ENCODE measurements at regions not wholly inside any gene's neighbourhood (a gene's known extent, or its start where the extent isn't known, plus 50 kb on each side); places are given as distances from the start of the nearest gene placed in this dataset.

DNA sequence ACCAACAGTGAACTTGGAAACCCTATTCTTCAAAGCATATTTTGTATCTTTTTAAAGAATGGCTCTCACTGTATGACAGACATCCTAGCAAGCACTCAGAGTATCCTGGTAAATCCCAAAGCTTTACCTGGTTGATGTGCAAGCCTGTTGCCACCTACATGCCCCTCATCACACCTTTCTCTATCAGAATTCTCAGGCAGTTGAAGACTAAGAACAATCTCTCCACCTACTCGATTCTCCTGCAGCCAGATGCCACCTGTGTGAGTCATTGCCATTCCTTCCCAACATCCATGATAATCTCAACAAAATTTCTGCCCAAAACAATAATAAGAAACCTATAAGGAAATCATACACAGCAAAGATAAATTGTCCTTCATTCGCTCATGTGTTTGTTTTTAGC, 659.8 kb downstream of the BCL11A start:
- intact Hi-C loops (cut with DNase I, micrococcal nuclease): no loop called here
- no peaks in the 10 kb centered on the region for H3K9me3 Mint-ChIP-seq

DNA sequence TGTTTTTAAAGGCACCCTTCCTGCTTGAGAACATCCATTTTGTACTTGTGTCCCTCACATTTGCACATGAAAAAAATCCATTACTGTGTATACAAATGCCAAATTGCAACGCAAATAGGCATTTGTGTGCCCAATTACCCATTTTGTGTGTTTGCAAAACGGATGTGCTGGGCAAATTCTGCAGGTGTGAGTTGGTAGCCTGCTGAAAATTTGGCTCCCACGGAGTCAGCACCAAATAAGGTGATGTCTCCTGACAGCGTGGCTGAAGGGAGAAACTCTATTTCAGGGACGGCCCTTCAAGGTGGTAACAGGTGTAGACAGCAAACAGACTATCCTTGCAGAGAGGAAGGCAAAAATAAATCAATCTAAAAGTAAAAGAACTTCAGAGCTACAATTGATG, 661.1 kb downstream of the BCL11A start:
- no peaks in the 10 kb centered on the region for H3K36me3 Mint-ChIP-seq (ENCODE audit: low read depth)
- Histone ChIP-seq H3K4me3 (ENCODE audit: low read length) (no peak overlapping the region), H3K27ac (ENCODE audit: low read depth in 1 of 2, low read length in 2 of 2) (no peak overlapping the region), H3K4me1 (ENCODE audit: insufficient read depth, low read length) (peaks cover 4% of the 10 kb centered on the region), H3K27me3 (ENCODE audit: control insufficient read depth in 1 of 2, insufficient read depth in 2 of 2, low read length in 2 of 2) (no peaks in the 10 kb centered on the region), H3K9me3 (ENCODE audit: control insufficient read depth in 1 of 2, insufficient read depth in 1 of 2, low read length in 2 of 2) (no peaks in the 10 kb centered on the region), H3K36me3 (ENCODE audit: insufficient read depth, low read length) (no peaks in the 10 kb centered on the region)
- H3K4me1 Mint-ChIP-seq (ENCODE audit: low read depth): peaks cover 36% of the 10 kb centered on the region
- intact Hi-C loops (cut with DNase I, micrococcal nuclease): no loop called here
- ChIA-PET CTCF (interaction anchor here (0.8 kb wide), 1 partner anchor 20 kb away, joined by 3 read pairs; no protein-coding TSS in a partner anchor), POLR2A (no interaction called here)
- ATAC-seq (ENCODE audit: poor library complexity): no peak
- no peaks in the 10 kb centered on the region for H3K27me3 Mint-ChIP-seq
- H3K9me3 Mint-ChIP-seq: no peaks in the 10 kb centered on the region
- TF ChIP-seq, protein P1, sequence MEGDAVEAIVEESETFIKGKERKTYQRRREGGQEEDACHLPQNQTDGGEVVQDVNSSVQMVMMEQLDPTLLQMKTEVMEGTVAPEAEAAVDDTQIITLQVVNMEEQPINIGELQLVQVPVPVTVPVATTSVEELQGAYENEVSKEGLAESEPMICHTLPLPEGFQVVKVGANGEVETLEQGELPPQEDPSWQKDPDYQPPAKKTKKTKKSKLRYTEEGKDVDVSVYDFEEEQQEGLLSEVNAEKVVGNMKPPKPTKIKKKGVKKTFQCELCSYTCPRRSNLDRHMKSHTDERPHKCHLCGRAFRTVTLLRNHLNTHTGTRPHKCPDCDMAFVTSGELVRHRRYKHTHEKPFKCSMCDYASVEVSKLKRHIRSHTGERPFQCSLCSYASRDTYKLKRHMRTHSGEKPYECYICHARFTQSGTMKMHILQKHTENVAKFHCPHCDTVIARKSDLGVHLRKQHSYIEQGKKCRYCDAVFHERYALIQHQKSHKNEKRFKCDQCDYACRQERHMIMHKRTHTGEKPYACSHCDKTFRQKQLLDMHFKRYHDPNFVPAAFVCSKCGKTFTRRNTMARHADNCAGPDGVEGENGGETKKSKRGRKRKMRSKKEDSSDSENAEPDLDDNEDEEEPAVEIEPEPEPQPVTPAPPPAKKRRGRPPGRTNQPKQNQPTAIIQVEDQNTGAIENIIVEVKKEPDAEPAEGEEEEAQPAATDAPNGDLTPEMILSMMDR (IDR thresholded peaks at IDR 0.05): no peak
- H3K4me3 Mint-ChIP-seq: no peak overlapping the region
- no peak overlapping the region for H3K27ac Mint-ChIP-seq
- DNase-seq: no peak

More for the DNA sequence above, 659.8 kb downstream of the BCL11A start:
- Mint-ChIP-seq H3K4me1 (ENCODE audit: low read depth) (peaks cover 26% of the 10 kb centered on the region), H3K27me3 (no peaks in the 10 kb centered on the region), H3K27ac (no peak overlapping the region), H3K36me3 (ENCODE audit: low read depth) (no peaks in the 10 kb centered on the region), H3K4me3 (no peak overlapping the region)
- H3K4me1 ChIP-seq (ENCODE audit: insufficient read depth, low read length): no peaks in the 10 kb centered on the region
- H3K27me3 ChIP-seq (ENCODE audit: control insufficient read depth in 1 of 2, insufficient read depth in 2 of 2, low read length in 2 of 2): no peaks in the 10 kb centered on the region
- DNase-seq: no peak
- no peak for ATAC-seq (ENCODE audit: poor library complexity)
- CTCF ChIA-PET: no interaction called here
- POLR2A ChIA-PET: no interaction called here
- no peaks in the 10 kb centered on the region for H3K9me3 ChIP-seq (ENCODE audit: control insufficient read depth in 1 of 2, insufficient read depth in 1 of 2, low read length in 2 of 2)
- no peak overlapping the region for H3K27ac ChIP-seq (ENCODE audit: low read depth in 1 of 2, low read length in 2 of 2)
- no peak overlapping the region for H3K4me3 ChIP-seq (ENCODE audit: low read length)
- TF ChIP-seq, protein P1 (IDR thresholded peaks at IDR 0.05): no peak
- no peaks in the 10 kb centered on the region for H3K36me3 ChIP-seq (ENCODE audit: insufficient read depth, low read length)

DNA sequence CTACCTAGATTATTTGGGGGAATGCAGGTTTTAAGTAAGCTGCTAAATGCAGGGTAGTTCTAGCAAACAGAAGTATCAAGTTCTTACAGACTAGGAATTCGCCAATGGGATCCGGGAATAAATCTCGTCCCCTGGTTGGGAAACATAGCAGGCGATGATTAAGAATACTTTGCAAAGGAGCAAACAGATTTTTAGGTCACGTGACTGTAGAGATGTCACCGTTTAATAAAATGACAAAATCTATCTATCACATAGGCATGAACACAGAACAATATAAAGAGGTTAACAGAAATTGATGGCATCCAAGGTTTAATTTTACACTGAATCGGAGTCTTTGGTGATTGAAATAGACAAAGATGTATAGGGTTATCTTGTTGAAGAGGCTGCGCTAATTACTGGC, 664.1 kb downstream of the BCL11A start:
- no peaks in the 10 kb centered on the region for H3K9me3 ChIP-seq (ENCODE audit: control insufficient read depth in 1 of 2, insufficient read depth in 1 of 2, low read length in 2 of 2)

More for the DNA sequence above, 664.1 kb downstream of the BCL11A start:
- no peak overlapping the region for H3K27ac Mint-ChIP-seq
- H3K4me3 ChIP-seq (ENCODE audit: low read length): no peak overlapping the region
- H3K9me3 Mint-ChIP-seq: no peaks in the 10 kb centered on the region
- H3K36me3 Mint-ChIP-seq (ENCODE audit: low read depth): no peaks in the 10 kb centered on the region
- CTCF ChIA-PET: interaction anchor here (0.9 kb wide), 1 partner anchor 9 kb away, joined by 4 read pairs; no protein-coding TSS in a partner anchor
- no peaks in the 10 kb centered on the region for H3K27me3 ChIP-seq (ENCODE audit: control insufficient read depth in 1 of 2, insufficient read depth in 2 of 2, low read length in 2 of 2)
- POLR2A ChIA-PET: no interaction called here
- no peak overlapping the region for H3K27ac ChIP-seq (ENCODE audit: low read depth in 1 of 2, low read length in 2 of 2)
- ATAC-seq (ENCODE audit: poor library complexity) (no peak), DNase-seq (no peak)
- H3K4me1 ChIP-seq (ENCODE audit: insufficient read depth, low read length): peaks cover 19% of the 10 kb centered on the region
- H3K4me1 Mint-ChIP-seq (ENCODE audit: low read depth): peaks cover 54% of the 10 kb centered on the region
- H3K36me3 ChIP-seq (ENCODE audit: insufficient read depth, low read length): no peaks in the 10 kb centered on the region
- intact Hi-C loops (cut with DNase I, micrococcal nuclease): loop anchor here in 1 of 2 experiments (5.0 kb wide), 1 partner anchor 668 kb away; no protein-coding TSS in a partner anchor
- no peaks in the 10 kb centered on the region for H3K27me3 Mint-ChIP-seq
- TF ChIP-seq, protein P1 (IDR thresholded peaks at IDR 0.05): no peak
- no peak overlapping the region for H3K4me3 Mint-ChIP-seq

Data from CD4-positive, alpha-beta T cell (primary cell).